Mucosa of descending colon (tissue), 3 donors: ENCODE measurements at regions not wholly inside any gene's neighbourhood (a gene's known extent, or its start where the extent isn't known, plus 50 kb on each side); places are given as distances from the start of the nearest gene placed in this dataset.
"Not testable (repeated sequence)": the region's sequence is repeated elsewhere in the genome, so short reads cannot be mapped to it uniquely, and the experiment has no call there.

ENCODE experiments used
- ATAC-seq: fragments of 200-7000 bp; cut with Tn5 transposase; one replicate; pipeline ENCODE4 v1.9.1; 2020; ENCODE audit warnings: mild to moderate bottlenecking, moderate library complexity
- DNase-seq, 3 donors: peaks; one replicate each; pipeline ENCODE4 v3.0.0-alpha.2; 2020
- H3K36me3 ChIP-seq: fragments of 200-600 bp; one replicate; pipeline ENCODE4 v1.8.0; 2021; ENCODE audit warnings: low read depth, mild to moderate bottlenecking
- H3K4me1 ChIP-seq: fragments of 200-600 bp; one replicate; pipeline ENCODE4 v1.8.0; 2021; ENCODE audit warnings: low read depth, mild to moderate bottlenecking
- H3K4me3 ChIP-seq: fragments of 200-600 bp; one replicate; pipeline ENCODE4 v1.8.0; 2021; ENCODE audit warnings: mild to moderate bottlenecking
- H3K9me3 ChIP-seq: fragments of 200-600 bp; one replicate; pipeline ENCODE4 v1.8.0; 2021; ENCODE audit warnings: mild to moderate bottlenecking
- CTCF ChIP-seq: fragments of 200-600 bp; IDR thresholded peaks from one replicate; pipeline ENCODE4 v1.8.0; 2022; ENCODE audit warnings: antibody characterized with exemption, mild to moderate bottlenecking
- intact Hi-C, 2 donors: fragments of 100-400 bp; cut with DNase I in 1 of 2; cut with micrococcal nuclease in 1 of 2; formaldehyde crosslinking; loops; one replicate each; pipeline versions ENCODE4 v1.11.0 to v1.11.1; 2022; cut with DNase I, micrococcal nuclease
- donor health status: DM: no; HTN: no; CAD: no; lungs with moderate emphysema.
- donor health status: DM: no; HTN: no; CAD: no.
- donor health status: DM: no; HTN: yes; CAD: no.

GRCh38 chr13:76245211-76245610 is 609.1 kb downstream of the LMO7 start:
- Histone ChIP-seq H3K36me3 (no peaks in the 10 kb centered on the region), H3K9me3 (no peaks in the 10 kb centered on the region), H3K4me3 (no peak overlapping the region), H3K4me1 (no peaks in the 10 kb centered on the region)
- TF ChIP-seq CTCF = no peak
- intact Hi-C loops = no loop called here
- no peak for DNase-seq
- ATAC-seq = no peak

- H3K36me3 ChIP-seq, H3K4me1 ChIP-seq, H3K4me3 ChIP-seq, H3K9me3 ChIP-seq, ATAC-seq, DNase-seq, intact Hi-C loops: not testable (repeated sequence)
Measured at GRCh38 chr13:76243120-76243519, 607.0 kb downstream of the LMO7 start.

GRCh38 chr13:76239031-76239680 is 603.0 kb downstream of the LMO7 start:
- H3K36me3 ChIP-seq = no peaks in the 10 kb centered on the region
- DNase-seq (no peak), ATAC-seq (no peak)
- TF ChIP-seq CTCF = no peak
- no peak overlapping the region for H3K4me3 ChIP-seq
- no peaks in the 10 kb centered on the region for H3K9me3 ChIP-seq
- no peaks in the 10 kb centered on the region for H3K4me1 ChIP-seq
- intact Hi-C loops = no loop called here

GRCh38 chr13:76231522-76232167 is 595.5 kb downstream of the LMO7 start:
- no peak for TF ChIP-seq CTCF
- no peak for ATAC-seq
- Histone ChIP-seq H3K36me3 (no peaks in the 10 kb centered on the region), H3K9me3 (no peaks in the 10 kb centered on the region), H3K4me3 (no peak overlapping the region), H3K4me1 (no peaks in the 10 kb centered on the region)
- DNase-seq = no peak
- intact Hi-C loops = no loop called here

- intact Hi-C loops = no loop called here
- Histone ChIP-seq H3K9me3 (no peaks in the 10 kb centered on the region), H3K4me1 (no peaks in the 10 kb centered on the region), H3K36me3 (no peaks in the 10 kb centered on the region), H3K4me3 (no peak overlapping the region)
- no peak for ATAC-seq
- no peak for TF ChIP-seq CTCF
- no peak for DNase-seq
Measured at GRCh38 chr13:76229281-76229680, 593.2 kb downstream of the LMO7 start.

DNA sequence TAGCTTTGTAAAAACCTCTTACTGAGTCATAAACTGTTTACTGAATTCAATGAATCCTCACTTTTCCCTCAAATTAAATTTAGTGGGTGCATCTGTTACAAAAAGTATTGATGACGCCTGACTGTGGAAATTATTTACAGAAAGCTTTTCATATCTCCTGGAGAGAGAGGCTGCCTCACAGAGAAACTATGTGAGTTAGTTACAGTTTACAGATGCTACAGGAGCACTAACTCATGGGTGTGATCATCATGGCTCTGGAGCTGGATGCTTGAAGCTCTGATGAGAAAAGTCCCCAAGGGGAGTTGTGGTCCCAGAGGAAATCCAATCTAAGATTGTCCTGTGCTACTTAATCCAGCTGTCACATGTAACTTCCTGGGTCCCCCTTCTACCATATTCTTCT is 590.8 kb downstream of the LMO7 start:
- intact Hi-C loops = no loop called here
- no peaks in the 10 kb centered on the region for H3K36me3 ChIP-seq
- no peak for TF ChIP-seq CTCF
- DNase-seq = no peak
- H3K4me3 ChIP-seq = no peak overlapping the region
- ATAC-seq = no peak
- H3K4me1 ChIP-seq = no peaks in the 10 kb centered on the region
- H3K9me3 ChIP-seq = no peaks in the 10 kb centered on the region
